Esophagus squamous epithelium (tissue), 5 donors: ENCODE measurements at regions not wholly inside any gene's neighbourhood (a gene's known extent, or its start where the extent isn't known, plus 50 kb on each side); places are given as distances from the start of the nearest gene placed in this dataset.

Source experiments
- DNase-seq: peaks from one replicate; lab custom pipeline; 2025; lab: John Stamatoyannopoulos, UW
- H3K27ac ChIP-seq, 4 donors: fragments of 200-600 bp; sonication (generic); one replicate each; pipeline ENCODE4 v1.5.1; 2016 to 2019; ENCODE audit warnings: mild to moderate bottlenecking in 1 of 4
- H3K27me3 ChIP-seq, 4 donors: fragments of 200-600 bp; sonication (generic); 1 replicate in 3 of 4; 2 replicates in 1 of 4; pipeline versions ENCODE4 v1.5.1 to v1.6.0; 2017 to 2021; ENCODE audit warnings: antibody characterized with exemption in 1 of 4
- H3K36me3 ChIP-seq, 3 donors: fragments of 200-600 bp; sonication (generic); one replicate each; pipeline ENCODE4 v1.5.1; 2016 to 2019
- H3K4me1 ChIP-seq, 3 donors: fragments of 200-600 bp; sonication (generic); one replicate each; pipeline ENCODE4 v1.5.1; 2017 to 2019
- H3K4me3 ChIP-seq, 4 donors: fragments of 200-600 bp; sonication (generic); 1 replicate in 3 of 4; 2 replicates in 1 of 4; pipeline ENCODE4 v1.5.1; 2016 to 2019; ENCODE audit warnings: mild to moderate bottlenecking in 2 of 4, moderate library complexity in 1 of 4
- H3K9me3 ChIP-seq, 3 donors: fragments of 200-600 bp; sonication (generic); one replicate each; pipeline ENCODE4 v1.5.1; 2016 to 2019
- CTCF ChIP-seq, 6 experiments: fragments of 450-650 bp in 4 of 6; fragments of 200-600 bp in 2 of 6; sonication (generic) in 2 of 6; IDR thresholded peaks; one replicate each; pipeline ENCODE4 v1.5.1; 2016 to 2019; ENCODE audit warnings: antibody characterized with exemption in 6 of 6, mild to moderate bottlenecking in 4 of 6, moderate library complexity in 4 of 6
- POLR2A ChIP-seq, 4 donors: fragments of 450-650 bp; IDR thresholded peaks; one replicate each; pipeline ENCODE4 v1.6.1; 2017; ENCODE audit warnings: antibody characterized with exemption in 4 of 4, mild to moderate bottlenecking in 4 of 4, moderate library complexity in 3 of 4
- WGBS, 2 donors: methylation state at CpG; one replicate each; pipeline ENCODE4 v1.1.5; 2018; 5-methylcytosine and 5-hydroxymethylcytosine counted together
- intact Hi-C: fragments of 100-400 bp; cut with DNase I; formaldehyde crosslinking; loops from one replicate; pipeline ENCODE4 v1.15.0; 2022
- donor health status: DM: yes; HTN: yes; CAD: no.

- intact Hi-C loops, result no loop called here
- WGBS, 2 donors, result 9 to 14% methylated on average over 17 to 22 of the region's 23 CpGs
- Histone ChIP-seq H3K4me3 (peak overlapping the region in 1 of 4 donors; percentile 7), H3K27me3 (peaks cover 0 to 67% (median 6%) of the 10 kb centered on the region in 4 donors), H3K36me3 (no peaks in the 10 kb centered on the region), H3K9me3 (no peaks in the 10 kb centered on the region), H3K27ac (no peak overlapping the region), H3K4me1 (peaks cover 0 to 13% (median 0%) of the 10 kb centered on the region in 3 donors)
- TF ChIP-seq POLR2A (IDR thresholded peaks at IDR 0.05), result no peak
- no peak for TF ChIP-seq CTCF (IDR thresholded peaks at IDR 0.05)
- DNase-seq, result no peak
Observed at GRCh38 chr17:72219137-72219823, 98.5 kb downstream of the SOX9 start.

- H3K4me3 ChIP-seq, result peak overlapping the region in 1 of 4 donors; percentile 7
- intact Hi-C loops, result no loop called here
Observed at GRCh38 chr17:72219824-72220493, 99.1 kb downstream of the SOX9 start.

GRCh38 chr17:72222661-72223380 is 102.0 kb downstream of the SOX9 start:
- peaks cover 0 to 13% (median 0%) of the 10 kb centered on the region in 3 donors for H3K4me1 ChIP-seq
- H3K9me3 ChIP-seq, result no peaks in the 10 kb centered on the region
- peaks cover 0 to 53% (median 6%) of the 10 kb centered on the region in 4 donors for H3K27me3 ChIP-seq
- no peak for DNase-seq
- no peak overlapping the region for H3K4me3 ChIP-seq
- intact Hi-C loops, result no loop called here
- H3K36me3 ChIP-seq, result no peaks in the 10 kb centered on the region
- TF ChIP-seq POLR2A (IDR thresholded peaks at IDR 0.05) (no peak), CTCF (IDR thresholded peaks at IDR 0.05) (no peak)
- 50 to 64% methylated on average over 2 of the region's 2 CpGs for WGBS, 2 donors
- no peak overlapping the region for H3K27ac ChIP-seq

More at GRCh38 chr17:72219824-72220493, 99.1 kb downstream of the SOX9 start:
- peaks cover 0 to 67% (median 6%) of the 10 kb centered on the region in 4 donors for H3K27me3 ChIP-seq
- TF ChIP-seq CTCF (IDR thresholded peaks at IDR 0.05) (no peak), POLR2A (IDR thresholded peaks at IDR 0.05) (no peak)
- no peaks in the 10 kb centered on the region for H3K9me3 ChIP-seq
- no peak overlapping the region for H3K27ac ChIP-seq
- H3K4me1 ChIP-seq, result peaks cover 0 to 13% (median 0%) of the 10 kb centered on the region in 3 donors
- H3K36me3 ChIP-seq, result no peaks in the 10 kb centered on the region
- no peak for DNase-seq
- 20 to 23% methylated on average over 15 to 16 of the region's 22 CpGs for WGBS, 2 donors

- Histone ChIP-seq H3K9me3 (no peaks in the 10 kb centered on the region), H3K4me3 (no peak overlapping the region), H3K27me3 (peaks cover 0 to 43% (median 6%) of the 10 kb centered on the region in 4 donors), H3K36me3 (no peaks in the 10 kb centered on the region), H3K4me1 (peaks cover 0 to 13% (median 0%) of the 10 kb centered on the region in 3 donors), H3K27ac (no peak overlapping the region)
- no peak for DNase-seq
- WGBS, 2 donors, result 87 to 88% methylated on average over 10 to 11 of the region's 11 CpGs
- no peak for TF ChIP-seq CTCF (IDR thresholded peaks at IDR 0.05)
- TF ChIP-seq POLR2A (IDR thresholded peaks at IDR 0.05), result no peak
- intact Hi-C loops, result no loop called here
Observed at GRCh38 chr17:72223866-72224291, 103.1 kb downstream of the SOX9 start.
